ENCODE measurements at regions not wholly inside any gene's neighbourhood (a gene's known extent, or its start where the extent isn't known, plus 50 kb on each side); places are given as distances from the start of the nearest gene placed in this dataset.
"Not testable (repeated sequence)": the region's sequence is repeated elsewhere in the genome, so short reads cannot be mapped to it uniquely, and the experiment has no call there.

- 88 to 89% (median 89%) methylated on average over 1 of the region's 4 CpGs for WGBS, 3 donors
- DNase-seq; H3K27me3 ChIP-seq (ENCODE audit: control insufficient read depth in 3 of 3, insufficient read depth in 3 of 3, low read length in 3 of 3); H3K4me1 ChIP-seq (ENCODE audit: control insufficient read depth in 3 of 3, insufficient read depth in 2 of 3, low read depth in 1 of 3, low read length in 2 of 3); H3K36me3 ChIP-seq (ENCODE audit: control insufficient read depth in 3 of 3, insufficient read depth in 2 of 3, low read depth in 1 of 3, low read length in 3 of 3); H3K9me3 ChIP-seq (ENCODE audit: control insufficient read depth in 2 of 2, insufficient read depth in 1 of 2, low read depth in 1 of 2, low read length in 1 of 2); H3K27ac ChIP-seq (ENCODE audit: low read depth in 1 of 3, low read length in 2 of 3); FAIRE-seq; H3K4me3 ChIP-seq (ENCODE audit: low read depth in 1 of 3, low read length in 3 of 3): not testable (repeated sequence)
These were observed 63.2 kb upstream of the FAM153A start for GRCh38 chr5:177845906-177846305.

GRCh38 chr5:177836191-177836590, 53.5 kb upstream of the FAM153A start:
- H3K4me3 ChIP-seq (ENCODE audit: low read depth in 1 of 3, low read length in 3 of 3); FAIRE-seq; H3K27me3 ChIP-seq (ENCODE audit: control insufficient read depth in 3 of 3, insufficient read depth in 3 of 3, low read length in 3 of 3); H3K27ac ChIP-seq (ENCODE audit: low read depth in 1 of 3, low read length in 2 of 3); H3K4me1 ChIP-seq (ENCODE audit: control insufficient read depth in 3 of 3, insufficient read depth in 2 of 3, low read depth in 1 of 3, low read length in 2 of 3); DNase-seq; H3K36me3 ChIP-seq (ENCODE audit: control insufficient read depth in 3 of 3, insufficient read depth in 2 of 3, low read depth in 1 of 3, low read length in 3 of 3); H3K9me3 ChIP-seq (ENCODE audit: control insufficient read depth in 2 of 2, insufficient read depth in 1 of 2, low read depth in 1 of 2, low read length in 1 of 2): not testable (repeated sequence)
- 60 to 73% (median 65%) methylated on average over 4 to 5 of the region's 5 CpGs for WGBS, 3 donors

Measured in small intestine (tissue), 7 donors.